NB4 (cell line): ENCODE measurements at regions not wholly inside any gene's neighbourhood (a gene's known extent, or its start where the extent isn't known, plus 50 kb on each side); places are given as distances from the start of the nearest gene placed in this dataset.
"Not testable (repeated sequence)": the region's sequence is repeated elsewhere in the genome, so short reads cannot be mapped to it uniquely, and the experiment has no call there.

Experiments
- DNase-seq: peaks from one replicate; pipeline ENCODE4 v3.0.0; 2010; ENCODE audit warnings: low read depth
- H3K4me3 ChIP-seq: one replicate; pipeline ENCODE4 v1.5.1; 2011; ENCODE audit warnings: mild to moderate bottlenecking, low read depth, low read length, moderate library complexity
- CTCF ChIP-seq: IDR thresholded peaks from one replicate; pipeline ENCODE4 v1.5.1; 2012; ENCODE audit warnings: low read depth, low read length
- MAX ChIP-seq: IDR thresholded peaks from 2 replicates; pipeline ENCODE4 v1.6.1; 2011; ENCODE audit warnings: low read depth, low read length
- MYC ChIP-seq: IDR thresholded peaks from 2 replicates; pipeline ENCODE4 v1.6.1; 2011; ENCODE audit warnings: low read depth, low read length
- POLR2A ChIP-seq: IDR thresholded peaks from 2 replicates; pipeline ENCODE4 v1.6.1; 2011; ENCODE audit warnings: mild to moderate bottlenecking; ENCODE audit not compliant: insufficient read length; ENCODE audit errors: extremely low read depth

- no peak for TF ChIP-seq CTCF
- TF ChIP-seq MAX = no peak
- TF ChIP-seq MYC = no peak
- TF ChIP-seq POLR2A = no peak
- DNase-seq = no peak
- H3K4me3 ChIP-seq = no peak overlapping the region
Observed at GRCh38 chr4:79747252-79747651, 325.8 kb downstream of the ANTXR2 start.

- no peak overlapping the region for H3K4me3 ChIP-seq
- DNase-seq = no peak
- no peak for TF ChIP-seq MAX
- TF ChIP-seq CTCF = no peak
- TF ChIP-seq POLR2A = no peak
- no peak for TF ChIP-seq MYC
Observed at GRCh38 chr4:79743014-79743413, 330.0 kb downstream of the ANTXR2 start.

DNA sequence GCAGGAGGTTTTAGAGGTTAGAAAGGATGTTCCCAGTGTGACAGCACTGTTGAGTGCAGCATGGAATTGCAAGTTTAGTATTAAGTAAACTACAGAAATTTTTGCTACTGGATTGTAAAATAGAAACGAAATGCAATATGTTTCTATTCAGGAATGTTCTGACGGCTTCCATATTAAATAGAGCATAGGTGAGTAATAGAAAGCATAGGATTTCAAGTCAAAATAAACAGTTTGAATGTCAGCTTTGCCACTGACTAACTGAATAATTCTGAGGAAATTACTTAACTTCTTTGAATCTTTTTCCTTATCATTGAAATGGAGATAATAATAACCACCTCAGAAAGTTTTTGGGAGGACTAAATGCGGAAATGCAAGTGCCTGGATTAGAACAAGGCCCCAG, 331.9 kb upstream of the GK2 start:
- H3K4me3 ChIP-seq = no peak overlapping the region
- DNase-seq = no peak
- TF ChIP-seq POLR2A (no peak), MYC (no peak), CTCF (no peak), MAX (no peak)

DNA sequence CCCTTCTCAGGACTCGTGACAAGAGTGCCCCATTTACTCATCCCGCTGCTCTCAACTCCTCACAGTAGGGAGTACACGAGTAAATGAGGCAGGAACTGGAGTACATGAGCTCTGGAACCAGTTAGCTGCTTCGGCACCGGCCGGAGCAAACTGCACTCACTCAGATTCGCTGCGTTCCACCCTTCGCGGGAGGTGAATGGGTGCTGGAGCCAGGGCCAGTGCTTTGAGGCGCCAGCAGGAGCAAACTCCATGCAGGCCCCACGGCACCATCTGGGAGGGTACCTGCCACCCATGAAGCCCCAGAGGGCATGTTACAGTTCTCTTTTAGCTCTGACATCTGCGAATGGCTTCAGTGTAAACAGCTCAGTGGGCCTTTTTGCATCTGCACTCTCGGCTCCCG, 315.5 kb upstream of the GK2 start:
- no peak for DNase-seq
- no peak for TF ChIP-seq CTCF
- no peak for TF ChIP-seq POLR2A
- TF ChIP-seq MYC = no peak
- TF ChIP-seq MAX = no peak
- no peak overlapping the region for H3K4me3 ChIP-seq

DNA sequence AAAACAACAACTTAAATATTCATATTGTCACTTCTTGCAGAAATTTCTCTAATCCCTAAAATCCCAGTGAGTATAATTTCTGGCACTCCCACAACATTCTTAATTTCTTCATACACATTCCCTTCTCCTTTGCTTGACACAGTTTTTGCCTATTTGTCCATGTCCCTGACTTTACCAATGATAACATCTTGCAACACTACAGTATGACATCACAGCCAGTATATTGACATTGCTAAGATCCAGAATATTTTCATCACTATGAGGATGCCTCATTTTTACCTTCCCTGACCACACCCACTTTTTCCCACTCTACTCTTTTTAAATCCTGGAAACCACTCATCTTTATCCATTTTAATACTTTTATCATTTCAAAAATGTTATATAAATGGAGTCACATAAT, 292.3 kb upstream of the GK2 start:
- TF ChIP-seq MYC (no peak), MAX (no peak), POLR2A (no peak), CTCF (no peak)
- no peak overlapping the region for H3K4me3 ChIP-seq
- DNase-seq = no peak

- no peak for DNase-seq
- TF ChIP-seq MYC (no peak), CTCF (no peak), POLR2A (no peak), MAX (no peak)
- H3K4me3 ChIP-seq = no peak overlapping the region
Observed at GRCh38 chr4:79697444-79697843, 289.4 kb upstream of the GK2 start.

DNA sequence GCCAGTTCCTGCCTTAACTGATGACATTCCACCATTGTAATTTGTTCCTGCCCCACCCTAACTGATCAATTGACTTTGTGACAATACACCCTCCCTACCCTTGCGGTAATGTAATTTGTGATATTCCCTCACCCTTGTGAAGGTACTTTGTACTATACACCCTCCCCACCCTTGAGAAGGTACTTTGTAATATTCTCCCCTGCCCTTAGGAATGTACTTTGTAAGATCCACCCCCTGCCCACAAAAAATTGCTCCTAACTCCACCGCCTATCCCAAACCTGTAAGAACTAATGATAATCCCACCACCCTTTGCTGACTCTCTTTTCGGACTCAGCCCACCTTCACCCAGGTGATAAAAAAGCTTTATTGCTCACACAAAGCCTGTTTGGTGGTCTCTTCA, 288.5 kb upstream of the GK2 start:
- not testable (repeated sequence) for DNase-seq, H3K4me3 ChIP-seq
